Transverse colon (tissue), 4 donors: ENCODE measurements at regions not wholly inside any gene's neighbourhood (a gene's known extent, or its start where the extent isn't known, plus 50 kb on each side); places are given as distances from the start of the nearest gene placed in this dataset.

Experiments
- POLR2A ChIP-seq: fragments of 450-650 bp; IDR thresholded peaks from one replicate; pipeline ENCODE4 v1.6.1; 2016; ENCODE audit warnings: antibody characterized with exemption, mild to moderate bottlenecking, moderate library complexity
- POLR2AphosphoS5 ChIP-seq, 3 donors: sonication (generic); formaldehyde crosslinking; IDR thresholded peaks; one replicate each; pipeline ENCODE4 v1.6.1; 2016; ENCODE audit warnings: antibody characterized with exemption in 3 of 3
- TF ChIP-seq, protein P1 (sequence below), 5 experiments: fragments of 200-600 bp in 3 of 5; fragments of 450-650 bp in 2 of 5; sonication (generic) in 3 of 5; IDR thresholded peaks; 1 replicate in 2 of 5; 2 replicates in 3 of 5; pipeline ENCODE4 v1.5.1; 2016 to 2017; ENCODE audit warnings: antibody characterized with exemption in 5 of 5, inconsistent platforms in 3 of 5, mild to moderate bottlenecking in 2 of 5, moderate library complexity in 1 of 5

DNA sequence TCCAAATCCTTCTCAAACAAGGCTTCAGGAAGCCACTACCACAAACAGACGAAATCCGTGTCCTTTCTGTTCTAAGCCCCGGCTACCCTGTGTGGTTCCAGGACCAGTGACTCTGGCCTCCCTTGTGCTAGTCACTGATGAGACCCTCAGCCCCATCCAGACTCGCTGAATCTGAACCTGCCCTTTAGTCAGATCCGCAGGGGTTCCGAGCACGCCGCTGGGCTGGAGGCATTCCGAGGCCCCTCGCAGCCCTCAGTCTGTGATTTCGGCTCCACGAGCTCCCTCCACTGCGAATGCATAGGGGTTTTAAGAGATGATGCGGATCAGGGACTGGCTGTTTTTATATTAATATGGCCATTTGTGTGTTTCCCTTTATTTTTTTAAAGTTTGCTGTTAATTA lies 292.7 kb downstream of the IRF8 start:
- TF ChIP-seq, protein P1, sequence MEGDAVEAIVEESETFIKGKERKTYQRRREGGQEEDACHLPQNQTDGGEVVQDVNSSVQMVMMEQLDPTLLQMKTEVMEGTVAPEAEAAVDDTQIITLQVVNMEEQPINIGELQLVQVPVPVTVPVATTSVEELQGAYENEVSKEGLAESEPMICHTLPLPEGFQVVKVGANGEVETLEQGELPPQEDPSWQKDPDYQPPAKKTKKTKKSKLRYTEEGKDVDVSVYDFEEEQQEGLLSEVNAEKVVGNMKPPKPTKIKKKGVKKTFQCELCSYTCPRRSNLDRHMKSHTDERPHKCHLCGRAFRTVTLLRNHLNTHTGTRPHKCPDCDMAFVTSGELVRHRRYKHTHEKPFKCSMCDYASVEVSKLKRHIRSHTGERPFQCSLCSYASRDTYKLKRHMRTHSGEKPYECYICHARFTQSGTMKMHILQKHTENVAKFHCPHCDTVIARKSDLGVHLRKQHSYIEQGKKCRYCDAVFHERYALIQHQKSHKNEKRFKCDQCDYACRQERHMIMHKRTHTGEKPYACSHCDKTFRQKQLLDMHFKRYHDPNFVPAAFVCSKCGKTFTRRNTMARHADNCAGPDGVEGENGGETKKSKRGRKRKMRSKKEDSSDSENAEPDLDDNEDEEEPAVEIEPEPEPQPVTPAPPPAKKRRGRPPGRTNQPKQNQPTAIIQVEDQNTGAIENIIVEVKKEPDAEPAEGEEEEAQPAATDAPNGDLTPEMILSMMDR (IDR thresholded peaks at IDR 0.05) = no peak
- TF ChIP-seq POLR2AphosphoS5 (IDR thresholded peaks at IDR 0.05) (no peak), POLR2A (no peak)
